ENCODE measurements at regions not wholly inside any gene's neighbourhood (a gene's known extent, or its start where the extent isn't known, plus 50 kb on each side); places are given as distances from the start of the nearest gene placed in this dataset.

- H3K27ac ChIP-seq: no peak overlapping the region
- no peaks in the 10 kb centered on the region for H3K36me3 ChIP-seq
- no peaks in the 10 kb centered on the region for H3K9me3 ChIP-seq
- no peaks in the 10 kb centered on the region for H3K27me3 ChIP-seq
- intact Hi-C loops (cut with DNase I): no loop called here
- H3K4me1 ChIP-seq (ENCODE audit: insufficient read depth): no peaks in the 10 kb centered on the region
- WGBS, 3 donors: 78 to 87% (median 80%) methylated on average over 1 of the region's 1 CpG
- no peak for DNase-seq
- no peak overlapping the region for H3K4me3 ChIP-seq
- TF ChIP-seq CTCF (IDR thresholded peaks at IDR 0.05) (no peak), POLR2A (IDR thresholded peaks at IDR 0.05) (no peak), EP300 (IDR thresholded peaks at IDR 0.05) (no peak)
Observed at GRCh38 chr2:79292958-79293315, 133.4 kb upstream of the REG3A start.

- WGBS, 3 donors: 31 to 58% (median 42%) methylated on average over 1 of the region's 1 CpG
- no peak overlapping the region for H3K27ac ChIP-seq
- intact Hi-C loops (cut with DNase I): no loop called here
- DNase-seq: no peak
- H3K4me3 ChIP-seq: no peak overlapping the region
- H3K36me3 ChIP-seq: no peaks in the 10 kb centered on the region
- TF ChIP-seq CTCF (IDR thresholded peaks at IDR 0.05) (no peak), POLR2A (IDR thresholded peaks at IDR 0.05) (no peak), EP300 (IDR thresholded peaks at IDR 0.05) (no peak)
- no peaks in the 10 kb centered on the region for H3K4me1 ChIP-seq (ENCODE audit: insufficient read depth)
- H3K9me3 ChIP-seq: no peaks in the 10 kb centered on the region
- no peaks in the 10 kb centered on the region for H3K27me3 ChIP-seq
Observed at GRCh38 chr2:79292239-79292957, 132.8 kb upstream of the REG3A start.

GRCh38 chr2:79275863-79276262 is 116.3 kb upstream of the REG3A start:
- no peaks in the 10 kb centered on the region for H3K4me1 ChIP-seq (ENCODE audit: insufficient read depth)
- no peaks in the 10 kb centered on the region for H3K27me3 ChIP-seq
- no peaks in the 10 kb centered on the region for H3K36me3 ChIP-seq
- no peak overlapping the region for H3K4me3 ChIP-seq
- no peak overlapping the region for H3K27ac ChIP-seq
- TF ChIP-seq CTCF (IDR thresholded peaks at IDR 0.05) (no peak), EP300 (IDR thresholded peaks at IDR 0.05) (no peak), POLR2A (IDR thresholded peaks at IDR 0.05) (no peak)
- no peak for DNase-seq
- intact Hi-C loops (cut with DNase I): no loop called here
- H3K9me3 ChIP-seq: no peaks in the 10 kb centered on the region
- WGBS, 3 donors: 89 to 94% (median 93%) methylated on average over 3 of the region's 3 CpGs

- no peak for DNase-seq
- intact Hi-C loops (cut with DNase I): no loop called here
- 57 to 76% (median 71%) methylated on average over 2 of the region's 2 CpGs for WGBS, 3 donors
- Histone ChIP-seq H3K36me3 (no peaks in the 10 kb centered on the region), H3K4me1 (ENCODE audit: insufficient read depth) (no peaks in the 10 kb centered on the region), H3K27ac (no peak overlapping the region), H3K4me3 (no peak overlapping the region), H3K9me3 (no peaks in the 10 kb centered on the region), H3K27me3 (no peaks in the 10 kb centered on the region)
- TF ChIP-seq POLR2A (IDR thresholded peaks at IDR 0.05) (no peak), CTCF (IDR thresholded peaks at IDR 0.05) (no peak), EP300 (IDR thresholded peaks at IDR 0.05) (no peak)
Observed at GRCh38 chr2:79275197-79275596, 115.6 kb upstream of the REG3A start.

Measured in ovary (tissue), 7 donors.